ENCODE measurements at regions not wholly inside any gene's neighbourhood (a gene's known extent, or its start where the extent isn't known, plus 50 kb on each side); places are given as distances from the start of the nearest gene placed in this dataset.
"Not testable (repeated sequence)": the region's sequence is repeated elsewhere in the genome, so short reads cannot be mapped to it uniquely, and the experiment has no call there.

GRCh38 chr20:29427201-29428060, 1830.0 kb upstream of the DEFB115 start:
- no peak for DNase-seq

DNA sequence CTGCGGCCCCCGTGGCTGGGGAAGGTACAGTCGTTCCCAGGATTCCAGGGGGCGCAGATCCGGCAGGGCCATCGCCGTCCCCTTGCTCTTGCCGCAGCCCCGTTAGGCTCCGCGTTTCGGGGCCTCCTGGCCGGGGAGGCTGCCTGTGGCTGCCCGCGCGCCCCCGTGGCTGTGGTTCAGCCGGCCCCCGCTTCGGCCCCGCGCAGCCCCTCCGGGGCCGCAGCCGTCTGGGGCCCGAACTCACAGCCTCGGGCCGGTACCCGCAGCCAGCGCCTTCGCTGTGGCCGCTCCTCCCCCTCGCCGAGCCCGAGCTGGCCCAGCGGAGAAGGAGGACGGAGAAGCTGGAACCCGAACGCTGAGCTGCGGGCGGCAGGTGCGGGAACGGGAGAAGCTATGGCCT, 1826.9 kb upstream of the DEFB115 start:
- DNase-seq = no peak

DNA sequence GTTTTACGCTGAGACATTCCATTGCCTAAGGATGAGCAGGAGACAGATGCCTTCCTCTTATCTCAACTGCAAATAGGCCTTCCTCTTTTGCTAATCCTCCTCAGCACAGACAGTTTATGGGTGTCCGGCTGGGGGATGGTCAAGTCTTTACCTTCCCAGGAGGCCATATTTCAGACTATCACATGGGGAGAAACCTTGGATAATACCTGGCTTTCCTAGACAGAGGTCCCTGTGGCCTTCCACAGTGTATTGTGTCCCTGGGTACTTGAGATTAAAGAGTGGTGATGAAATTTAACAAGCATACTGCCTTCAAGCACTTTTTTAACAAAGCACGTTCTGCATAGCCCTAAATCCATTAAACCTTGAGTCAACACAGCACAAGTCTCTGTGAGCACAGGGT, 1816.7 kb upstream of the DEFB115 start:
- not testable (repeated sequence) for DNase-seq

DNA sequence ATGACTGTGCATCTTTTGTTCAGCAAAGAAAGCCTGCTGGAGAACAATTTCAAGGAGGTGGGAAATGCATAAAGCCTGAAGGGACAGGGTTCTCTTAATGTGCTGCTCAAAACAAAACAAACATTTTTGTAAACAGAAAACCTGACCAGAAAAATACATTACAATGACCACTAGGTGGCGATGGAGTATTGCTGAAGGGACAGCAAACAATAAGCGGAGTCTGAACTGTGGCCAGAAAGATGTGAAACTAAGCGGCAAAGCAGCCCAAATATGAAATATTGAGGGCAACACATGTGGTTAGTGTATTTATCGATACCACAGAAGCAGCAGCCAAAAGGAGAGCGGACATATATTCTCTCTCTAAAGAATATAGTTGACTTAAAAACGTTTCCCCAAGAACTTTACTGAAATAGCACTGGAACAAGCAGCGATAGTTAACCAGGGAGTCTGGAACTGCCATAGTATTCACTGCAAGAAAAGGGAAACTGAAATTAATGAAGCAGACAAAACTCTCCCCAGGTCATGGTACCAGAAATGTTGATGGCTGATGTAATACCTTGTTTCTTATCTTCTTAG, 1814.2 kb upstream of the DEFB115 start:
- DNase-seq = not testable (repeated sequence)

- DNase-seq = no peak
Observed at GRCh38 chr20:29443819-29444218, 1813.6 kb upstream of the DEFB115 start.

- DNase-seq = peak; percentile 43
Observed at GRCh38 chr20:29445050-29445907, 1812.2 kb upstream of the DEFB115 start.

DNA sequence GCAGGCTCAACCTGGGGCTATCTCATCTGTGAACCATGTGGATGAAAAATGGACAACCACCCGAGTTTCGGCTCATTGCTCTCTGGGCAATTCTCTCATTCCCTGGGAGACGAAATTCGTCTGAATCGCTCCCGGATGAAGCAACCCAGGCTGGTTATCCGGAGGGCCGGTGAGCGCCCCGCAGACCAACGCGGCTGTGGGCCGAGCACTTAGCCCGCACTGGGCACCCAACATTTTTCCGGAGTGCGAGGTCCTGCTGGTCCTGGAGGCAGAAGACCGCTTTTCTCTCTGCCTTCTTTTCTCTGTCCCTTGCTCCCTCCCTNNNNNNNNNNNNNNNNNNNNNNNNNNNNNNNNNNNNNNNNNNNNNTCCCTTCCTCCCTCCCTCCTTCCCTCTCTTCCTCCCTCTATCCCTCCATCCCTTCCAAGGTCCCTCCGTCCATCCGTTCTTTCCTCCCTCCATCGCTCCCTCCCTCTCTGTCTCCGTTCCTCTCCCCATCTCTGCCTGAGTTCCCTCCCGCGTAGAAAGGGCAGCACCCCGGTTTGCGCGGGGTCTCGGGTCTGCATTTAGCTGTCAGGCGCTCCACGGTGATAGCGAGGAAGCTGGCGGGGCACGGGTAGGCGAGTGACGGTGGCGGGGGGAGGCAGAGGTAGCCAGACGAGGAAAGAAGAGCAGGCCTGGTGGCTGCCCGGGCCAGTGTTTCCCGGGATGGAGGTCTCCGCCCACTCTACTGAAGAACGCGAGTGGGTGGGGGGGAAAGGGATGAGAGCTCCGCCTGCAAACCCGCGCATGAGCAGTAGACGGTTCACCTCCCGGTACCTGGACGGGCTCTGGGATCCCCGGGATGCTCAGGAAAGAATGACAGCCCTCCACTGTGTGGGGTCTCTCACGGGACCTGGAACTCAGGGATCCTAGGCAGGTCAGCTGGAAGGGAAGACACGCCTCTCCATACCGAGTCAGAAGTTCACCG, 1809.7 kb upstream of the DEFB115 start:
- DNase-seq = not testable (repeated sequence)

DNA sequence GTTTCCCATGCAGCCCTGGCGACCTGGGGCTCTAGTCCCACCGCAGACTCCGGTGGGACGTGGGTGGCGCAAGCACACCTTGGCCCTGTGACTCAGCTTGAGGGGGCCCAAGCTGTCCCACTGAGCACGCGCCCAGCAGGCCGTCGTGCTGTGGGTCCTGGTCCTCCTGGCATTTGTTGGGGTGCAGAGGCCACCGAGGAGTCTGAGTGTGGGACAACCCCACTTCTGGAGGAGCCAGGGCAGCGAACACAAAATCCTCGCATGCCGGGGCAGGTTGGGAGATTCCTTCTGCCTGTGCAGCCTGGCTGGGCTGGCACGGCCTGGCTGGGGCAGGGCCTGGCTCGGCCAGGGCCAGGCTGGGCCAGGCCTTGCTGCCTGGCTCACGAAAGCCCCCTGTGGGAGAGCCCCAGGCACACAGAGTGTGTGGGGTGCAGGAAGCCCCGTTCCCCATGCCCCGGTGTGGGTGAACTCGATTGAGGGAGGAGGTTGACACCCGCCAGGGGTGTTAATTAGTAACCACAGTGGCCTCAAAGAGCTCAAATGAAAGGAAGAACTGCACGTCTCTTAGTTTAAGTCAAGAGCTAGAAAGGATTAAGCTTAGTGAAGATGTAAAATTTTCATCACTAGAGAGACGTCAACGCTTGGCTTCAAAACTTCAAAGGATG, 1808.5 kb upstream of the DEFB115 start:
- no peak for DNase-seq

DNA sequence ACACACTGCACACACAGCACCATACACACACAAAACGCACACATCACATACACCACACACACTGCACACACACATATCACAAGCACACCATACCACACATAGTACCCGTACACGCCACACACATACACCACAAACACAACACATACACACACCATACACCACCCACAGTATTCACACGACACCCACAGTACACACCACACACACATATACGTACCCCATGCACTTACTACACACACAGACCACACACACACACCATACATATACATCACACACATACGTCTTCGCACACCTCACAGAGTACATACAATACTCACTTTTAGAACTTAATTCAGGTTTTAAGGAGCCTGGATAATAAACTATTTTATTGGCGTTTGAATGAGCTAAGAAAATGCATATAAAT, 1805.3 kb upstream of the DEFB115 start:
- no peak for DNase-seq

- not testable (repeated sequence) for DNase-seq
Observed at GRCh38 chr20:29456987-29457693, 1800.3 kb upstream of the DEFB115 start.

DNA sequence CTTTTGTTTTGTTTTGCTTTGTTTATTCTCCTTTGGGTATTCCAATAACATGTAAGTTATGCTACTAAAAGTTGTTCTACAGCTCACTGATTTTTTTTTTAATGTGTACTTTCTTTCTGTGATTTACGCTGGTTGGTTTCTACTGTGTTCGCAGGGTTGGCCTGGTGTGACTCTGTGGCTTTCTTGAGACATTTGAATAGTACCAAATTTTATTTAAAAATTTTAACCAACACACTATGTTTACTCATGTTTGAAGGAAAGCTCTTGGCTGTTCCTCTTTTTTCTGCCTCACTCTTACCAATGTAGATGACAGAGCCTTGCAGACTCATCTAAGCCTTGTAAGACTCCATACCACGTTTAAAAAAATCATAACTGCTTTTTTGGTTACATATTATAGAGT, 1784.9 kb upstream of the DEFB115 start:
- no peak for DNase-seq

DNA sequence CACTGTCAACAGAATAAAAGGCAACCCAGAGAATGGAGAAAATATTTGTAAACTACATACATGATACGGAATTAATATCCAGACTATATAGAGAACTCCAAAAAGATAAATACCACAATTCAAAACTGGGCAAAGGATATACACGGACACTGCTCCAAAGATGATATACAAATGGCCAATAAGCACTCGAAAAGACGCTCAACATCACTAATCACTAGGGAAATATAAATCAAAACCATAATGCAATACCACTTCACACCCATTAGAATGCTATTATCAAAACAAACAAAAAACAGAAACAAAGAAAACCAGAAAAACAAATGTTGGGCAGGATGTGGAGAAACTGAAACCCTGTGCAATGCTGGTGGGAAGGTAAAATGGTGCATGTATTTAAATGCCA, 1764.6 kb upstream of the DEFB115 start:
- not testable (repeated sequence) for DNase-seq

DNA sequence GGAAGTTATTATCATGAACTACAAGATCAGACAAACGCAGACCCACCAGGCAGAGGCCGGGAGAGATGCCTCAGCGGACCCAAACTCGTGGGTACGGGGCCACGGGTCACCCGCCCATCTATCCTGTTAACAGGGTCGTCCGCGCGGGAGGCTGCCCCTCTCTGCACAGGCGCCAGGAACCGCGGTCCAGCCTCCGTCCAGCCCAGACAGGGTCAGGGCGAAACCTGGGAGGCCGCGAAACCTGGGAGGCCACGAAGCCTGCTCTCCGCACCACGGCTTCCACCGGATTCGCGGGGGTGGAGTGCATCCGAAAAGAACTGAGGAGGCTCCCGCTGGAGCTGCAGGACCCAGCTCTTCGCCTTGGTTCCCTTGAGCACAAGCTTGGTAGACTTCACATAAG, 1760.7 kb upstream of the DEFB115 start:
- DNase-seq = not testable (repeated sequence)

- no peak for DNase-seq
Observed at GRCh38 chr20:29497261-29497671, 1760.2 kb upstream of the DEFB115 start.

GRCh38 chr20:29497684-29498083, 1759.8 kb upstream of the DEFB115 start:
- not testable (repeated sequence) for DNase-seq

DNA sequence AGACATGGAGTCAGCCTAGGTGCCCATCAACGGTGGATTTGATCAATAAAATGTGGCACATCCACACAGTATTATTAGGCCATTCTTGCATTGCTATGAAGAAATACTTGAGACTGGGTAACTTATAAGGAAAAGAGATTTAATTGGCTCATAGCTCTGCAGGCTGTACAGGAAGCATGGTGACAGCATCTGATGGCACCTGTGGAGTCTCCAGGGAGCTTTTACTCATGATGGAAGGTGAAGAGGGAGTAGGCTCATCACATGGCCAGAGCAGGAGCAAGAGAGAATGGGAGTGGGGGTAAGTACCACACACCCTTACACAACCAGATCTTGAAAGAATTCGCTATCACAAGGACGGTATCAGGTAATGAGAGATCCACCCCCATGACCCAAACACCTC, 1756.7 kb upstream of the DEFB115 start:
- not testable (repeated sequence) for DNase-seq

DNA sequence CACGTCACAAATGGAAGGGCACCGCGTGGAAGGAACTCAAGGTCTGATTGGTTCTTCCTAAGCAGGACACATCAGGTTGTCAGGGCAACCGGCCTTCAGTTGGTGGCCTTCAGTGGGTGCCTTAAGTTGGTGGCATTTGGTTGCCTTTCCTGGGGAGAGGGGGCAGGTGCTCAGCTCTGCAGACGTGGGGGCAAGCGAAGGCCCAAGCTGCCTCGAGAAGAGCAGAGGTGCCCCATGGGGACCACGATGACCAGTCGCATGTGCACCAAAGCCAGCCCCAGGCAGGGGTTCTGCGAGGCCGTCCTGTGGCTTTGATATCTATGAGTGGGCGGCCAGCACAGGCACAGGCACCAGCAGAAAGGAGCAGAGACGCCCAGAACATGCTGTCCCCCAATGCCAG, 1742.8 kb upstream of the DEFB115 start:
- DNase-seq = not testable (repeated sequence)

- not testable (repeated sequence) for DNase-seq
Observed at GRCh38 chr20:29516847-29517246, 1740.6 kb upstream of the DEFB115 start.

DNA sequence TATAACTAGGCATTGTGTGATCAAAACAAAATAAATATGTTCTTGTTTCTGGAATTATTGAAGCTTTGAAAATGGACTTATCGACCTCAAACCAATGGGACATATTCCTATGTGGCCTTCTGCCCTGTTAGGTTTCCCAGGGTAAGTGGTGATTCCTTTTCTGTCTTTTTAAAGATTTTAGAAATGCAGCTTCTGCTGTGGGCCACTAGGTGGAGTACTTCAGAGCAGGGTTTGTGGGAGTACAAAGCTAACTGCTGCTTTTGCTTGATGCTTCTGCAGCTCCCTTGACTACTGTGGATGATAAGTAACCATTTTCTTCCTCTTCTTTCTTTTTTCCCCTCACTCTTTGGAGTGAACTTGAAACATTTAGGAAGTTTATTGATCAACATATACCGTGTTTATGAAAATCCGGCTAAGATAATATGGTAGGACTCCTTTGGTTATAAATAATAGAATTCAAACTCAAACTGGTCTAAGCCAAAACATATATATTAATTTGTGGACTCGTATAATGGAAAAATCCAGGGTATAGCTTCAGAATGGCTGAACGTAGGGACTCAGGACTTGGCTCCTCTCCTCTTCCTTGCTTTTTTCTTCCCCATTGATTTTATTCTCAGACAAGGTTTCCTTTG, 1737.7 kb upstream of the DEFB115 start:
- not testable (repeated sequence) for DNase-seq

GRCh38 chr20:29533566-29534177, 1723.8 kb upstream of the DEFB115 start:
- DNase-seq = not testable (repeated sequence)
